ENCODE measurements at regions not wholly inside any gene's neighbourhood (a gene's known extent, or its start where the extent isn't known, plus 50 kb on each side); places are given as distances from the start of the nearest gene placed in this dataset.
A peak's percentile ranks its signal among the peaks of the same experiment; 100 is the strongest.
"Not testable (repeated sequence)": the region's sequence is repeated elsewhere in the genome, so short reads cannot be mapped to it uniquely, and the experiment has no call there.

DNA sequence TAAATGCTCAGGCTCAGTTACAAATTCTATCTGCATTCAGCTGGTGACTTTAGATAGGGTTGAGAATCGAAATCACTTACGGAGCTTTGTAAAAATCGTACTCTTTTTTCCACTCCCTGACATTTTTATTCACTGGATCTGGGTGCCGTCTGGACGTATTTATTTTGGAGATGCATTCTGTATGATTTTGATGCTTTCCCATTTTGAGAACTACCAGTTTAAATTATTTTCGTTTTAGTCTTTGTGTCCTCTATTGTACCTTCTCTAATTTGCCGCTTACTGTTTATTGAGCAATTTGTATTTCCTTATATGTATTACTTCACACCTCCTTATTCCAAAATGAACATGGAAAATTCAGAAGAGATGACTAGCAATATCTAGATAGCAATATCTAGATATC is 96.2 kb downstream of the FASLG start:
- no peak for DNase-seq

DNA sequence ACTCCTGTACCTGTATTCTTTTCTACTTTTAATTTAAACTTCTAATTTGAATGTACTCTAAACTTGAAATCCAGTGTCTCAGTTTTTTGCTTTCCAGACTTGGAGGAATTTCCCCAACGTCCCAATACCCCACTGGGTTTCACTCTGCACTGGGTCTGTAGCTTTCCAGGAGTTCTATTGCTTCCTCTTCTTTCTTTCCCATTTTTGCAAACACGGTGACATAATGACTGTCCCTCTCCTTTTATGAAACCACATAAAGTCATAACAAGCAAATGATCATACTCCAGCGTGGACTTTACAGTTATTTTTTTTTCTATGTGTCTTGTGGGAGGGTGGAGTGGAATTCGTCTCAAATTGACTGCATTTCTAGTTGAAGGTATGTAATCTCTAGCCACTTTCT is 97.1 kb downstream of the FASLG start:
- DNase-seq = no peak

DNA sequence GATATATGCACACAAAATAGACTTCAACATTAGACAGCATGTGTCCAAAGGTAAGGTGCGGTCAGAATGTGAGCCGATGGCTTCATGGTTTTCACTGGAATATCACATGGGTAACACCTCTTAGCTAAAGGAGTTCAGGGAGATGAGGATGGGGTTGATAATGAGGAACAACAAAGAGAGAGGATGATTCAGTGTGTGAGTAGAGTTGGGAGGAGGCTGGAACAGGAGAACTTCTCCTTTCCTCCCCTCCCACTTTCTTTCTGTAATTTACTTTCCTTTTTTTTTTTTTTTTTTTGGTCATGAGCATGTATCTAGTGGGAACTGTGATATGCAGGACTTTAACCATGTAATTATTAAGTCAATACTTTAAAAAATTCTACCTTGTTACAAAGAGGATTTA is 99.4 kb downstream of the FASLG start:
- no peak for DNase-seq

DNA sequence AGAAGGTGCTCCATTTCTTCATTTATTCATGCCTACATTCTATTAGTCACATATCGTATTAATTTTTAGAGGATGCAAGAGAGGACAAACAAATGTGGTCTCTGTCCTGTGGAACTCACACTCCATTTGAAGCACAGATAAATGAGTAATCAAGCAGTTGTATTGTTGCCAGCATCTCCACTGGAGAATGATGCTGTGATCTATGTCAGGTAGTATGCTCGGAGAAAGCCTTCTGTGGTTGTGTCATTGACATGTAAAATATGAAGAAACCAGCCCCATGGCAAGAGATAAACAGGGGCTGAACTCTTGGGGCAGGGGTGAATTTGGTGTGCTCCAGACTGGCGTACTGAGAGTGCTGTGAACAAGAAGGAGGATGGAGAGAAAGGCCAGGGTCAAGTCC is 101.2 kb downstream of the FASLG start:
- DNase-seq = no peak

DNA sequence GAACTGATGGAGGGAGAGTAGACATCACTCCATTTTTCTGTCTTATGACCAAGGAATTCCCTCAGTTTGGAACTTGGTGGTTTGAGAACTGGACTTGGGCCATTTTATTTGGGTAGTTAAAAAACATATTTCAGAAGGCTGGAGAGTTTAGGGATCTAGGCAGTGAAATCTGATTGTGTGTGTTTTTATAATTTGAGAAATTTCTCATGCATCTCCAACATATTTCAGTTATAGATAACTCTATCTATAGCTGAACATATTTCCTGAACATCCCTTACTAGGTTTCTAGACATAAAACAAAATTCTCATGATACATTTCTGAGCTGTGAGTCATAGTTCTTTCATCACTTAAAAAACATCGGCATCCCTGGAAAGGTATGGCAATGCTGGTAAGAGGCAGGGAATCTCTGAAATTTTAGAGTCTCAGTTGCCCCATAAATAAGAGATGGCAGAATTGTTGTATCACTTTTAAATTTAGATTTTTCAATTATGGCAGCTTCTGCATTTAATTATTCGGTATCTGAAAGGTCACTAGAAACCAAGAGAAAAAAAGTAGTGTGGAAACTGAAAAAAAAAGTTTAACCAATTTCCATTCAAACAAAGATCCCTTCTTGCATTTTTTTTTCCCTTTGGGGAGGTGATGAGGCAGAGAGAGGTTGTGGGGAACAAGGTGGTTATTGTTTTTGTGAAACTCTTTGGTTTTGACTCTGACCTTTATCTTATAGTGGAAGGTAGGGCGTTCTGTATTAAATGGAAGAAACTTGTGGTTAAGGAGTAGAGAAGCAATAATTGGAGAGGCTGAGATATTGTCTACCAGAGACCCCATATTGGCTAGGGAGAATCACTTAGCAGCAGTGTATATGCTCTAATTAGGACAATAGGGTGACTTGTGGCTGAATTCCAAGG is 102.9 kb downstream of the FASLG start:
- DNase-seq = peak; percentile 74

DNA sequence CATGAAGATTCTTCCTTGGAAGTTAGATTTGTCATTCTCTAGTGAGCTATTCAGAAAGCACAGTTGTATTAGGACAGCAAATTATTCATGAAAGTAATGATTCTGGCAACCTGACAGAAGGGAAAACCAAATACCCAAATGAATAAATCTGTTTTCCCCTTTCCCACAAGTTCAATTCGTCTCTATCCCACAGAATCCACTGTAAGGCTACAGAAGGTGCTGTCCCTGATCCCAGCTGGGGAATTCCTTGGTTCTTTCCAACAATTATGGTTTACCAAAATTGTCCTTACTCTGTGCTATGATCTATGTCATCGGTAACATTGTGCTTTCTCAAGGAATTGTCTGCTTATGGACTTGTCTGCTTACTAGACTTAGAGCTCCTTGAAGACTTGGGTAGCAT is 104.2 kb downstream of the FASLG start:
- no peak for DNase-seq

DNA sequence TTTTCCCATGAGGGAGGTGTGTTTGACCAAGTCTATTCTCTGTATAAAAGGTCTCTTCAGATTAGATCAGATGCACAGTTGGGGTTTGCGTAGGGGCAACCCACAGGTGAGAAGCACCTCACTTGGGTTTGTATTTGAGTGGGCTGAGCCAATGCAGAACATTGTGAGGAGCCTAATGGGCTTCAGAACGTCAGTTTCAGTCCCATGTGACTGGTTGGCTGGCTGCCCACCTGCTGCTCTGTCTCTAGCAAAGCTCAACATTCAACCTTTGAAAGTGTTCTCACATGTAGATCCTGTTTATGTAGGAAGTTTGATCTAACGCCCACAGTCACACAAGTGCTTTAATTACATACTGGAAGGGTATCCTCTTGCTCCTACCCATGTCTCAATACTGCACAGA is 105.5 kb downstream of the FASLG start:
- DNase-seq = no peak

DNA sequence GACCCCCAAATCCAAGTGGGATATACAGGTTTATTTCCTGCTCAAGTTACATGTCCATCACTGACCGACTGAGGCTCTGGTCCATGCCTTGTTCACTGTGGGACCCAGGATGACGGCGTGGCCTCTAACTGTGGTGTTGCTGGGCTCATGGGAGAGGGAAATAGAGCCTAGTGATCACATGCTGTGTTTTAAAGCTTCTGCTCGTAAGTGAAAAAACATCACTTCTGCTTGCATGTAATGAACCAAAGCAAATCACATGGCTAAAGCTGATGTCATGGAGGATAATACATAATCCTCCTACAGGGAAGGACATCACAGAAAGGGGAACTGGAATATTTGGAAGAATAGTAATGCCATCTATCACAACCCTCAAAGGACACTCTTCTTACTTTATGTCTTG is 107.6 kb downstream of the FASLG start:
- DNase-seq = no peak

DNA sequence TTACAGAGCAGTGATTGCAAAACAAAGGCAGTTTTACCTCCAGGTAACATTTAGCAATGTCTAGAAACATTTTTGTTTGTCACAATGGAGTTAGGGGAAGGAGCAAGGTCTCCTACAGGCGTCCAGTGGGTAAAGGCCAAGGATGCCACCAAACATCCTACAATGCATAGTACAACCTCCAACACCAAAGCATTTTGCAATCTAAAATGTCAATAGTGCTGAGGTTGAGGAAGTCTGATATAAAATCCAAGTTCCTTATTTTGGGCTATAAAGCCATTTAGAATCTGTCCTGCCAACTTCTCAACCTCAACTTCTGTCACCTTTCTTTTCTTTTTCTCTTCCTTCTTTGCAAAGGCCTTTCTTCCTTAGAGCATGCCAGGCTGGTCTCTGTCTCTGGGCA is 111.2 kb downstream of the FASLG start:
- no peak for DNase-seq

DNA sequence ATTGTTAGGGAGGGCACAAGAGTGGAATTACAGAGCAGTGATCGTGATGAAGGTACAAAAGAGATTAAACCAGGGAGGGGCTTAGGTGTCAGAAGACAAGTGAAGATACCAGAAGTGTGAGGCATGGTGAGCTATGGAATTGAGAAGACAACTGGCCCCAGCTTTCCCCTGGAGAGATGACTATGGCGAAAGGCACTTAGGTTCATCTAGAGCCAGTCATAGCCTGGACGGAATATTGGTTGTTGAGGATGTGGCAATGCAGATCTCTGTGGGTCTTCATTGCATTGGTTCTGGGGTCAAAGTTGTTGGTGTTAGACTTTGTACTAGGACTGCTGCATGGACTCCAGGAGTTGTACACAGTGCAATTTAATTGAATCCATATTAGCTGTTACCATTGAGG is 115.7 kb downstream of the FASLG start:
- DNase-seq = no peak

DNA sequence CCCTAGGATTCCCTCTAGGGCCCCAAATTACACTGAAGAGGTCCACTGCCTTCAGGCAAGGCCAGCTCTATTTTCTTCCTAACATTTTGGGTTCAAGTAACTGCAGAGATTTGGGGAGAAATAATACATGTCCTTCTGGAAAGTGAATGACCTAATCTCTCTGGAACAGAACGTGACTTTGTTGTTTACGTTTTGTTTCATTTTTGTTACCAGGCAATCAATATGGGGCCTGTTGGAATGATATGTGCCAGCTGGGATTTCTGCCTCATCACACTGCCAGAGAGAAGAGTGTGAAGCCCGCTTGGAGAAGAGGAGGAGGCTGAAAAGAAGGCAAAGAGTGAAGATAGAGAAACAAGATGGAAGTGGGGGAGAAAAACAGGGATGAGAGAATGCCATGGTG is 116.7 kb downstream of the FASLG start:
- DNase-seq = no peak

DNA sequence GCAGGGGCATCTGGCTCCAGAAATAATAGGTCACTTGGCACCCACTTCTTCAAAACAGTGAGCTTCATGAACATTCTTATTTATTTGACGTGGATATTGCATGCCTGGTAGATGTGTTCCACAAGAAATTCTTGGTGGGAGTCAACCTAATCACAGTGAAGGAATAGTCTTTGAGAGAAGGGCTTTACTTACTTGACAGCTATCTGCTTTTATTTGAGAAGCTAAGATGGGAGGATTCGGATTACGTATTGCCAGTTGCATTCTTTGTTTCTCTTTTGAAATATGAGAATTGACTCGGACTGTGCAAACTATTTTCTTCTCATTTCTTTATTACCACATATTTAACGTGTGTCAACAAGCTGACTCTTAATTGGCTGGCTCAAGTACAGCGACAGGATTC is 117.2 kb downstream of the FASLG start:
- DNase-seq = no peak

DNA sequence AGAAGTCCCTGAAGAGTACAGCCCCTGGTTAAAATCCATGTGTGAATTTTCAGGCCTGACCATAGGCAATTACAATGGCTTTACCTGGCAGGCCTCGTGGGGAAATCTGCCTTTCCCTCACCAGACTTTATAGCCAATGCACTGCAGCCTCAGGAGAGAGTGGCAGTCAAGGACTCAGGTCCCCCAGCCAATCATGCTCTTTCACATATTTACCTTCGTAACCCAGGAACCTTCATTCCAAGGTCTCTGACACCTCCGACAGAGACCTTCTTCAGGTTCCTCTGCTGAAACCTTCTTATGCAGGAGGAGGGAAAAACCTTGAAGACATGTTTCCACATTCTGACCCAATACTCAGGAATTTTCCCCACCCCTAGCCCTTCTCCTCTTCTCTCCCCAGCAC is 118.9 kb downstream of the FASLG start:
- no peak for DNase-seq

DNA sequence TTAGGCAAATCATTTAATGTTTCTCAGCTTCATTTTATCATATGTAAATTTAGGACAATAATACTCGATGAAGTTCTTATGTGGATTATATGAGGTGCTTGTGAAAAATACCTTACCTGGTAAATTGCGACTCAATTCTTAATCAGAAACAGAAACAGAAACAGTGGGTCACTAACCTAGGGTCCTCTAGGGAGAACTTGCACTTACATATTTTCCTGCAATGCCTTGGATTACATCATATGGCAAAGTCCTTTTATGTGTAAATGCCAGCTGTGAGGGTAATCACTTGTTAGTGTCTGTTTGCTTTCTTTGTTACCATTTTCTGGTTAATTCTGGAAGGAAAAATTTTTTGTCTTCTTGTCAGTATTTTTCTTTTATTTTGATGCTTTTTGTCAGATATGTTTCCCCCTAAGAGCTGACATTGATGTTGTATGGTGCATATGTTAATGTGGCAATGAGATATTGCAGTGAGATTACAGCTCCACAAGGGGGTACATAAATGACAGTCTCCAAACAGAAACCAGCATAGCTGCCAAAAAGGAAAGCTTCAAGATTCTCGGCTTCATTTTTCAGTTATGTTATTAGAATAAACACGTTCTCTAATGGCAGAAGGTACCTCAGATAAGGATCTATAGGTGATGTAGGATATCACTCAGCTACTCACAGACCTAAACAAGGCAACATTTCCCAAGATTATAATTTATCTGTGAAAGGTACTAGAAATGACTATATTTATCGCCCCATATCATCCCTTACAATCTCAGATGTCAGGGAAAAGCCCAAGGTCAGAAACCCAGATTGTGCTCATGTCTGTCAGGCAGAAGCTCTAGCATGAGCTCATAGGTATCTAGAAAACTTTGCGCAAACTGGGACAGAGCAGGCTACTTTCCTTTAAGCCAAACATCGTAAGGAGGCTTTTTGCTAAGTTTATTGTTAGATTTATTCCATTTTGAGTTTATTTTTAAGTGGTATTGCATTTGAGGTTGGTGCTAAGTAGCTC is 119.9 kb downstream of the FASLG start:
- no peak for DNase-seq

DNA sequence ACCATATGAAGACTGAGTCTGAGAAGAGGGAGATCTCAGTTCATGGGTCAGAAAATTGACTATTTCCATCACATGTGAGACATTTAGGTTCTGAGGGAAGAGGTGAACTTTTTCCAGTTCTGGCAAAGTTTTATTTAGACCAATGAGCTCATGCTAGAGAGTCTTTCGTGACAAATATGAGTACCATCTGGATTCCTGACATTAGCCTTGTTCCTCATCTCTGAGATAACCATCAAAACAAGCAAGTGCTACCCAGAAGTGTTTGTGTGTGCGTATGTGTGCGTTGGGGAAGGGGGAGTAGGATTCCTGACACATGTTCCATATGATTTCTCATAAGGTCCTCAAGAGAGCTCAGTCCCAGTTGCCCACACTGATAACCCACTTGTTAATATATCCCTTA is 120.6 kb downstream of the FASLG start:
- DNase-seq = no peak

DNA sequence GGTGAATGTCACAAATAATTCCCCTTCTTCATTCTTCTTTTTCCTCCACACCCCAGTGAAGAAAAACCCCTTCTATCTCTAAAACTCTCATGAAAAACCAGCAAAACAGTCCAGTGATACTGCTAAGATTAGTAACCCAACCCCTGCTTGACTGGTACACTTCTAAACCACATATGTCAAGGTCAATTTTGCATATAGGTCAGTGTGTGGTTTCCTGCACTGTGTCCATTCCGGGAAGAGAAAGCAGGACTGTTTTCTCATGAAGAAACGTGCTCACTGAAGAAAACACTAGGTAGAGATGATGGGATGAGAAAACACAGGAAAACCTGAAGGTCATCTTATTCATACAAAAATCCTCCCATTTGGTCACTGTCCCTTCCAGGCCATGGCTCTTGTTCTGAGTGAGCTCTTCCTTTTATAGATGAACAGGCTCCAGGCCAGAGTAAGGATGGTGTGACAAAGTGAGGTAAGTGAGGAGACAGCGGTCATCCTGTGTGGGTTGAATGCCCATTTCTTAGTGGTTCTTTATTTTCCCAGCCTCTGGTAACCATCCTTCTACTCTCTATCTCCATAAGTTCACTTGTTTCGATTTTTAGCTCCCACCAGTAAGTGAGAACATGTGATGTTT is 122.7 kb downstream of the FASLG start:
- no peak for DNase-seq

DNA sequence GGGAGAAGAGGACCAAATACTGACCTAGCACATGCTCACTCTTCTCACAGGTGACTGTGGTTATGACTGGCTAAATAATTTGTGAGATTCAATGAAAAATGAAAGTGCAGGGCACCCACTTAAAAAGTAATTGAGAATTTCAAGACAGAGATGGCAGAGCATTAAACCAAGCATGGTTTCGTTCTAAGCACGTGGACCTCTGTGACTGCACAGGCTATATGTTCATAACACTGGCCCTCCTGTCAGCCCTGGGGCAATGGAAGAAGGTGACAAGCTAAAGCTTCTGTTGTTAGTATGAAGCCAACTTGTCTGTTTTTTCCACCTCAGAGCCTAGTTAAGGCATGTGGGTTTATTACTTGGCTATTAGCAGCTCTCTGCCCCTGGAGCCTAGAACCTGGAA is 130.9 kb downstream of the FASLG start:
- DNase-seq = no peak

DNA sequence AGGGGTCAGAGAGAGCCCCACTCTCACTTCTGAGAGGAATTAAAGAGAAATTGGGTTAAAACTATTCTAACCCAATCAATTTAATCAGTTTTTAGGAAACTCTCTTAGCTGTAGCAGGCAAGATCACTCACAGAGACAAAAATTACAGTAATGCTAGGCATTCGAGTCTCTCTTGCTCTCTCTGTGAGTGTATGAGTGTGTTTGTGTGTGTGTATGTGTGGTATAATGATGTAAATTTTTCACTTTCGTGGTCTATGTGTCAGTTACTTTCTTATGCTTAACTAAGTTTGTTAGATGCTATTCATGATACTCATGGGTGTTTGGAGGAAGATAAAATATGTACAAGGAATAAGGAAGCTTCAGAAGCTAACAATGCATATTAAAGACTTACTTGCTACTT is 131.3 kb downstream of the FASLG start:
- DNase-seq = peak; percentile 15

DNA sequence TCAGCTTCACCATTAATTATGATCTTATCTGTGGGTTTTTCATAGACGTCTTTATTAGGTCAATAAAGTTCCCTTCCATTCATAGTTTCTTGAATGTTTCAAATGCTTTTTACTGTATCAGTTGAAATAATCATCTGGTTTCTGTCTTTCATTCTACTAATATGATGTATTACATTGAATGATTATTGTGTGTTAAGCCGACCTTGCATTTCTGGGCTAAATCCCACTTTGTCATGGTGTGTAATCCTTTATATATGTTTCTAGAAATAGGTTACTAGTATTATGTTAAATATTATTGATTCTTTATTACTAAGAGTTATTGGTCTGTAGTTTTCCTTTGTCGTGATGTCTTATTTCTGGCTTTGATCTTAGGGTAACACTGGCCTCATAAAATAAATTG is 134.9 kb downstream of the FASLG start:
- DNase-seq = no peak

DNA sequence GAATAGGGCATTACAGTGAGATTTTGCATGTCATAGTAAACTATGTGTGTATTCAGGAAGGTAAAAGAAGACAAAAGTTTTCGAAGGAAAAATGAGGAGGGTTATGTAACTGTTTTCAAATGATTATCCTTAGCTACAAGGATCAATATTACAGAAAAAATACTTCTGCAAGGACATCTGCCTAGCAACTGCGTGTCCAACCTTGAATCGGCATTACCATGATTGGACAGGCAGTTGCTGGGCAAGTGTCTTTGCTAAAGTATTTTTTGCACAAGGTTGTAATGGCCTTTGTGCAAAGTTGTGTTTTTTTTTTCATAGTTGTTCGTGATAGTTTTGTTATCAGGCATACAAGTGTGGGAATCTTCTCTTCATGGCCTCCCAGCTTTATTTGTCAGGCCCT is 136.8 kb downstream of the FASLG start:
- DNase-seq = no peak

DNA sequence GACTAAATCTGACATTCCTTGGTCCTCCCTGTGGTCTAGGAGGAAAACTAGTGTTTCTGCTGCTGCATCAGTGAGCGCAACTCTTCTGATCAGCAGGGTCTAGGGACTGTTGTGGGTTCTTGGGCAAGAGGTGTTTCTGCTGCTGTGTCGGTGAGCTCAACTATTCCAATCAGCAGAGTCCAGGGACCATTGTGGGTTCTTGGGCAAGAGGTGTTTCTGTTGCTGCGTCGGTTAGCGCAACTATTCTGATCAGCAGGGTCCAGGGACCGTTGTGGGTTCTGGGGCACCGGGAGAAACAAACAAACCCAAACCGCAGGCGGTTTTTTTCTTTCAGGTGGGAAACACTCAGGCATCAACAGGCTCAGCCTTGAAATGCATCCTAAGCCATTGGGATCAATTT is 140.9 kb downstream of the FASLG start:
- DNase-seq = not testable (repeated sequence)

DNA sequence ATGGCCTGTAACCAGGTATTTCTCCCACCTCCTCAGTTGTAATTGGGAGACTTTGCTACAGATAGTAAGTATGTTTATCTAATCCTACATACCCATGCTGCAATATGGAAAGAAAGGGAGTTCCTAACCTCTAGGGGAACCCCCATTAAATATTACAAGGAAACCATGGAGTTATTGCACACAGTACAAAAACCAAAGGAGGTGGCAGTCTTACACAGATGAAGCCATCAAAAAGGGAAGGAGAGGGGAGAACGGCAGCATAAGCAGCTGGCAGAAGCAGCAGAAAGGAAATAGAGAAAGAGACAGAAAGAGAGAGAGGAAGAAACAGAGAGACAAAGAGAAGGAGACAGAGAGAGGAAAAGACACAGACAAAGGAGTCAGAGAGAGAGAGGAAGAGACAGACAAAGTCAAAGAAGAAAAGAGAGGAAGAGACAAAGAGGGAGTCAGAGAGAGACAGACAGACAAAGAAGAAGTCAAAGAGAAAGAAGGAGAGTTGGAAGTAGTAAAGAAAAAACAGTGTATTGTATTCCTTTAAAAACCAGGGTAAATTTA is 142.9 kb downstream of the FASLG start:
- no peak for DNase-seq

DNA sequence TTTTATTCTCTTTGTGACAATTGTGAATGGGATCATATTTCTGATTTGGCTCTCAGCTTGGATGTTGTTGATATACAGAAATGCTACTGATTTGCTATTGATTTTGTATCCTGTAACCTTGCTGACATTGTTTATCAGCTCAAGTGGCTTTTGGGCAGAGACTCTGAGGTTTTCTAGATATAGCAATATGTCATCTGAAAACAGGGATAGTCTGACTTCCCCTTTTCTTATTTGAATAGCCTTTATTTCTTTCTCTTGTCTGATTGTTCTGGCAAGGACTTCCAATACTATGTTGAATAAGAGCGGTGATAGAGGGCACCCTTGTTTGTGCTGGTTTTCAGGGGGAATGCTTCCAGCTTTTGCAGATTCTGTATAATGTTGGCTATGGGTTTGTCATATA is 150.8 kb downstream of the FASLG start:
- no peak for DNase-seq

Measured in fibroblast of upper back skin (primary cell).